Mesothelial cell of epicardium (in vitro differentiated cells): ENCODE measurements at regions not wholly inside any gene's neighbourhood (a gene's known extent, or its start where the extent isn't known, plus 50 kb on each side); places are given as distances from the start of the nearest gene placed in this dataset.

Experiments
- DNase-seq, 2 experiments: peaks; one replicate each; pipeline ENCODE4 v3.0.0; 2021; ENCODE audit warnings: low spot score in 2 of 2; ENCODE audit not compliant: unreplicated experiment in 2 of 2
- H3K27ac Mint-ChIP-seq: 2 replicates; pipeline ENCODE4 v1.8.0; 2021; ENCODE audit warnings: mixed read lengths
- H3K27me3 Mint-ChIP-seq: 2 replicates; pipeline ENCODE4 v1.8.0; 2021; ENCODE audit warnings: low read depth, mixed read lengths
- H3K36me3 Mint-ChIP-seq: 2 replicates; pipeline ENCODE4 v1.8.0; 2021; ENCODE audit warnings: mixed read lengths
- H3K4me1 Mint-ChIP-seq: 2 replicates; pipeline ENCODE4 v1.8.0; 2021; ENCODE audit warnings: mixed read lengths
- H3K4me3 Mint-ChIP-seq: 2 replicates; pipeline ENCODE4 v1.8.0; 2021; ENCODE audit warnings: mild to moderate bottlenecking, moderate library complexity, mixed read lengths
- H3K9me3 Mint-ChIP-seq: 2 replicates; pipeline ENCODE4 v1.8.0; 2021; ENCODE audit warnings: mixed read lengths
- CTCF ChIP-seq: fragments of 200-600 bp; sonication (generic); IDR thresholded peaks from one replicate; pipeline ENCODE4 v1.5.0; 2021; ENCODE audit warnings: antibody characterized with exemption; ENCODE audit not compliant: unreplicated experiment

GRCh38 chr3:124592658-124593441 is 137.4 kb upstream of the UMPS start:
- no peak for DNase-seq
- Mint-ChIP-seq H3K9me3 (no peaks in the 10 kb centered on the region), H3K4me3 (no peak overlapping the region), H3K4me1 (peaks cover 41% of the 10 kb centered on the region), H3K27me3 (no peaks in the 10 kb centered on the region), H3K36me3 (no peaks in the 10 kb centered on the region), H3K27ac (peak overlapping the region; percentile 92)
- TF ChIP-seq CTCF: no peak

DNA sequence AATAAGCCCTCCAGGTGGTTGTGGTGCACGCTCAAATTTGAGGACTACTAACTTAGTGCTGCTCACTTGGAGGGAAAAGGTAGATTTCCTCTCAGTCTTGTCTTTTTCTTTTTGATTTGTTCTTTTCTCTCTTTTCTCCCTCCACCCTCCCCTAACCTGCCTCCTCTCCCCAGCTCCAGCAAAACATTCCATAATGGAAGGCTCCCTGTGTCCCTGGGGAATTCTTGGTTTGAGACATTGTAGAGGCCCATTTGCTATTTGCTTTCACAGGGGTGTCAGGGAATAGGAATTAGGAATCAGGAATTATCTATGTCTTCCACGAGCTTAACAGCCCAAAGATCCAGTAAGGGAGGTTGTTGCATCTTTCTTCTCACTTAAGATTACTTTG is 136.8 kb upstream of the UMPS start:
- DNase-seq: no peak
- Mint-ChIP-seq H3K4me1 (peaks cover 38% of the 10 kb centered on the region), H3K36me3 (no peaks in the 10 kb centered on the region), H3K27ac (peak overlapping the region; percentile 92), H3K4me3 (no peak overlapping the region), H3K9me3 (no peaks in the 10 kb centered on the region), H3K27me3 (no peaks in the 10 kb centered on the region)
- no peak for TF ChIP-seq CTCF

- DNase-seq: no peak
- no peaks in the 10 kb centered on the region for H3K27me3 Mint-ChIP-seq
Measured at GRCh38 chr3:124594581-124594980, 135.7 kb upstream of the UMPS start.

GRCh38 chr3:124597273-124597672 is 133.0 kb upstream of the UMPS start:
- Mint-ChIP-seq H3K36me3 (no peaks in the 10 kb centered on the region), H3K4me3 (no peak overlapping the region), H3K4me1 (peaks cover 50% of the 10 kb centered on the region), H3K27ac (no peak overlapping the region), H3K9me3 (no peaks in the 10 kb centered on the region), H3K27me3 (peaks cover 2% of the 10 kb centered on the region)
- TF ChIP-seq CTCF: no peak
- no peak for DNase-seq

More at GRCh38 chr3:124594581-124594980, 135.7 kb upstream of the UMPS start:
- H3K4me3 Mint-ChIP-seq: no peak overlapping the region
- TF ChIP-seq CTCF: no peak
- H3K9me3 Mint-ChIP-seq: no peaks in the 10 kb centered on the region
- H3K27ac Mint-ChIP-seq: no peak overlapping the region
- peaks cover 39% of the 10 kb centered on the region for H3K4me1 Mint-ChIP-seq
- H3K36me3 Mint-ChIP-seq: no peaks in the 10 kb centered on the region

DNA sequence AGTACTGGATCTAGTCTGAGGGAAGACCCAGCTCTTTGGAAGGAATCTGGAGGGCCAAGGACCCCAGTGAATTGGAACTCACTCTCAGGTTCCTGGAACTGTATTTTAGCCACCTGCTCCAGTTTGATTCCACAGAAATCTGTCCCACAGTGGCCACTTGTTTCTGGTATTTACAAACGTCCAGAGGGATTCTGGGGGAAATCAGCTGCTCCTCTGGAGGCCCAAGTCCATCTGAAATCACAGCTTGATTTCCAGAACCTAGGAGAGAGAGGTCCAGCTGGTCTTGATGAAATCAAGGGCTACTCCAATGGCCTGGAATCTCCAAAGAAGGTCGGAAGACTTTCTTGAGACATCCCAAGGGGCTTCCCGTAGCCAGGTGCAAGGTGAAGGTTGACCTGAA is 132.3 kb upstream of the UMPS start:
- no peaks in the 10 kb centered on the region for H3K36me3 Mint-ChIP-seq
- no peak overlapping the region for H3K4me3 Mint-ChIP-seq
- peaks cover 4% of the 10 kb centered on the region for H3K27me3 Mint-ChIP-seq
- H3K4me1 Mint-ChIP-seq: peaks cover 43% of the 10 kb centered on the region
- no peak for DNase-seq
- TF ChIP-seq CTCF: no peak
- H3K9me3 Mint-ChIP-seq: no peaks in the 10 kb centered on the region
- H3K27ac Mint-ChIP-seq: no peak overlapping the region
